Prostate gland (tissue), 2 donors: ENCODE measurements at regions not wholly inside any gene's neighbourhood (a gene's known extent, or its start where the extent isn't known, plus 50 kb on each side); places are given as distances from the start of the nearest gene placed in this dataset.
"Not testable (repeated sequence)": the region's sequence is repeated elsewhere in the genome, so short reads cannot be mapped to it uniquely, and the experiment has no call there.

Experiments
- DNase-seq: peaks from one replicate; pipeline ENCODE4 v3.0.0-alpha.2; 2019; ENCODE audit warnings: low spot score
- H3K27ac ChIP-seq, 2 donors: fragments of 200-600 bp; sonication (generic); 2 replicates each; pipeline ENCODE4 v1.5.1; 2017 to 2019
- H3K27me3 ChIP-seq: fragments of 200-600 bp; sonication (generic); replicated peaks from 2 replicates; pipeline ENCODE4 v1.5.1; 2019; ENCODE audit not compliant: insufficient read depth
- H3K36me3 ChIP-seq, 2 donors: fragments of 200-600 bp; sonication (generic); 1 replicate in 1 of 2; 2 replicates in 1 of 2; pipeline versions ENCODE4 v1.5.1 to v1.8.1; 2017 to 2019
- H3K4me1 ChIP-seq: fragments of 200-600 bp; sonication (generic); replicated peaks from 2 replicates; pipeline ENCODE4 v1.5.1; 2019
- H3K4me3 ChIP-seq, 2 donors: fragments of 200-600 bp; sonication (generic); 2 replicates each; pipeline ENCODE4 v1.5.1; 2017 to 2019
- H3K9me3 ChIP-seq: fragments of 200-600 bp; sonication (generic); 2 replicates; pipeline ENCODE4 v1.5.1; 2017
- POLR2A ChIP-seq: fragments of 450-650 bp; IDR thresholded peaks from one replicate; pipeline ENCODE4 v1.6.1; 2016; ENCODE audit warnings: antibody characterized with exemption, mild to moderate bottlenecking
- POLR2AphosphoS5 ChIP-seq: sonication (generic); formaldehyde crosslinking; IDR thresholded peaks from one replicate; pipeline ENCODE4 v1.6.1; 2017; ENCODE audit warnings: antibody characterized with exemption
- WGBS: methylation state at CpG from one replicate; pipeline ENCODE4 v1.1.5; 2018; 5-methylcytosine and 5-hydroxymethylcytosine counted together
- intact Hi-C: fragments of 100-400 bp; cut with DNase I; formaldehyde crosslinking; loops from one replicate; pipeline ENCODE4 v1.14.2; 2022
- TF ChIP-seq, protein P1 (sequence below), 4 experiments: fragments of 200-600 bp in 2 of 4; fragments of 450-650 bp in 2 of 4; sonication (generic) in 2 of 4; IDR thresholded peaks; 1 replicate in 3 of 4; 2 replicates in 1 of 4; pipeline ENCODE4 v1.5.1; 2016 to 2019; ENCODE audit warnings: antibody characterized with exemption in 4 of 4, mild to moderate bottlenecking in 2 of 4, moderate library complexity in 2 of 4

DNA sequence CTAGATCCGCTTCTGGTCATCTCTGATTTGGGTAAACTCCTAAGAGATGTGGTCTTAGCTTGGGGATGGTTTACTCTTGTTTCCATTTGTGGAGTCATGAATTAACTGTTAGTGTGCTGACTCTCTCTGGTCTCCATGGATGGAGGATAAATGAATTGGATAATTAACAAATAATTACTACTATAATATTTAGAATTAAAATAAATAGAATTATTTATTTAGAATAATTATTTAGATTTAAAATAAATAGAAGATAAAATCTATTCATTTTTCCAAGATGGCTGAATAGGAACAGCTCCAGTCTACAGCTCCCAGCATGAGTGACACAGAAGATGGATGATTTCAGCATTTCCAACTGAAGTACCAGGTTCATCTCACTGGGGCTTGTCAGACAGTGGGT, 1587.4 kb upstream of the AGA start:
- intact Hi-C loops = no loop called here
- H3K4me3 ChIP-seq = no peak overlapping the region
- no peaks in the 10 kb centered on the region for H3K36me3 ChIP-seq
- H3K4me1 ChIP-seq = no peaks in the 10 kb centered on the region
- WGBS = 83% methylated on average over 1 of the region's 1 CpG
- no peaks in the 10 kb centered on the region for H3K9me3 ChIP-seq
- DNase-seq = no peak
- H3K27ac ChIP-seq = no peak overlapping the region
- no peak for TF ChIP-seq POLR2AphosphoS5
- TF ChIP-seq, protein P1, sequence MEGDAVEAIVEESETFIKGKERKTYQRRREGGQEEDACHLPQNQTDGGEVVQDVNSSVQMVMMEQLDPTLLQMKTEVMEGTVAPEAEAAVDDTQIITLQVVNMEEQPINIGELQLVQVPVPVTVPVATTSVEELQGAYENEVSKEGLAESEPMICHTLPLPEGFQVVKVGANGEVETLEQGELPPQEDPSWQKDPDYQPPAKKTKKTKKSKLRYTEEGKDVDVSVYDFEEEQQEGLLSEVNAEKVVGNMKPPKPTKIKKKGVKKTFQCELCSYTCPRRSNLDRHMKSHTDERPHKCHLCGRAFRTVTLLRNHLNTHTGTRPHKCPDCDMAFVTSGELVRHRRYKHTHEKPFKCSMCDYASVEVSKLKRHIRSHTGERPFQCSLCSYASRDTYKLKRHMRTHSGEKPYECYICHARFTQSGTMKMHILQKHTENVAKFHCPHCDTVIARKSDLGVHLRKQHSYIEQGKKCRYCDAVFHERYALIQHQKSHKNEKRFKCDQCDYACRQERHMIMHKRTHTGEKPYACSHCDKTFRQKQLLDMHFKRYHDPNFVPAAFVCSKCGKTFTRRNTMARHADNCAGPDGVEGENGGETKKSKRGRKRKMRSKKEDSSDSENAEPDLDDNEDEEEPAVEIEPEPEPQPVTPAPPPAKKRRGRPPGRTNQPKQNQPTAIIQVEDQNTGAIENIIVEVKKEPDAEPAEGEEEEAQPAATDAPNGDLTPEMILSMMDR (IDR thresholded peaks at IDR 0.05) = no peak
- TF ChIP-seq POLR2A = no peak
- no peaks in the 10 kb centered on the region for H3K27me3 ChIP-seq

DNA sequence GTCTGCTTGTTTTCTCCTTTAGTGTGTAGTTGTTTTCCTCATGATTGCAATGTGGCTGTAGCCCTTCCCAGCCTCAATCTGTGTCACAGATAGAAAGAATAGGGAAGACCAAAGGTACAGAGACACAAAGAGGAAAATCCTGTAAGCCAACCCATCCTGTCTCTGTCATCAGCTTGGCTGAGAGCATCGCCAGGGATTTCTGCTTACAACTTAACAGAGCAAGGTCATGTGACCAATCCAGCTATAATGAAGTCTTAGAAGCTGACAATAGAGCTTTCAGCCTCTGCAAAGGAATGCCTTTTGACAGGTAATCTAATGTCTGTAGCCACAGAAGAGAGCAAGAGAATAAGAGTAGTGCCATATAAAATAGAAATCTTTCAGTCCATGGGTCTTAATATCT, 1598.0 kb upstream of the AGA start:
- Histone ChIP-seq H3K36me3 (no peaks in the 10 kb centered on the region), H3K4me1 (no peaks in the 10 kb centered on the region), H3K27me3 (no peaks in the 10 kb centered on the region), H3K27ac (no peak overlapping the region), H3K4me3 (no peak overlapping the region), H3K9me3 (no peaks in the 10 kb centered on the region)
- WGBS = 29% methylated on average over 1 of the region's 1 CpG
- no peak for DNase-seq
- TF ChIP-seq POLR2AphosphoS5 (no peak), POLR2A (no peak)
- TF ChIP-seq, protein P1 (IDR thresholded peaks at IDR 0.05) = no peak
- intact Hi-C loops = no loop called here

DNA sequence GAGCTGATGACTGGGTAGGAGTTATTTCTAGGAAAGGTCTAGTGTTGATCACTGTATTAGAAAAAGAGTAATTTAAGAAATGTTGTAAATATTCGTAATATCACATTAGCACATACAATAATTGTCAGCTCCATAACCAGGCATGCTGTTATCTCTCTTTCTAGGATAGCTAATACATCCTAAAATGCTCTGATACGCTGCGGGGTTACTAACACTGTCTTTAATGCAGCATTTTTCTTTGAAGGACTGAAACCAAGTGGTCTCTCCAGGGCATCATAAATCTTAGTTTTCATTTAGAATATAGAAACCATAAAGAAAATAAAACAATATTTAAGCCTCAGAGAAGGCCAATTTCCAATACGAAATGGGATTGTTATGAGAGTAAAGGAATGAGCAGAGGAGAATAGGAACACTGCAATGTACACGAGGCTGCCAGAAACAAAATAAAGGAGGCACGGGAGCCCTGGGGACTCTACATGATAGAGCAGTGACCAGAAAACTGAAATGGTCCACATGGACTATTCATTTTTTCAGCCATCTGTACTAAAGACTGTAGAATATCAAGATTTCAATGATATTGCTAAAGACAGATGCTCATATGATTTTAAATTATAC, 1606.7 kb upstream of the AGA start:
- no peak overlapping the region for H3K27ac ChIP-seq
- no peaks in the 10 kb centered on the region for H3K9me3 ChIP-seq
- no peaks in the 10 kb centered on the region for H3K4me1 ChIP-seq
- H3K36me3 ChIP-seq = no peaks in the 10 kb centered on the region
- H3K27me3 ChIP-seq = no peaks in the 10 kb centered on the region
- WGBS = 59% methylated on average over 6 of the region's 6 CpGs
- DNase-seq = no peak
- intact Hi-C loops = no loop called here
- TF ChIP-seq POLR2A (no peak), POLR2AphosphoS5 (no peak)
- TF ChIP-seq, protein P1 (IDR thresholded peaks at IDR 0.05) = no peak
- no peak overlapping the region for H3K4me3 ChIP-seq

DNA sequence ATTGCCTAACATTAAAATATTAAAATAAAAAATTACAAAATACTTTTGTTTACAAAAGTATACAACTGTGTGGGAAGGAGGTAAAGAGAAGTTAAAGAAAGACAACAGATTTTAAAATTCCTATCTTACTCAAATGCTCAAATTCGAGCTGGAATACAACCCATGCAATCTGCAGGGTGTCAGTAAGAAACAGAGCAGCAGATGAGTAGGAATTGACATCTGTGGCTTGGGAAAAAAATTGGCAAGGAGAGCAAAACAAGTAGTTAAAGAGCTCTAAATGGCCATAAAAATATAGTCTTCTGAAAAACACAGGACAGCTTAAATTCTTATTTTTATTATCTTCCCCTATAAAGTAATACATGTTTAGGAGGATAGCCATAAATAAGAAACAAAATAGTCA, 1609.0 kb upstream of the AGA start:
- TF ChIP-seq POLR2A (no peak), POLR2AphosphoS5 (no peak)
- TF ChIP-seq, protein P1 (IDR thresholded peaks at IDR 0.05) = no peak
- H3K4me1 ChIP-seq = no peaks in the 10 kb centered on the region
- no peaks in the 10 kb centered on the region for H3K36me3 ChIP-seq
- no peak overlapping the region for H3K4me3 ChIP-seq
- no peaks in the 10 kb centered on the region for H3K27me3 ChIP-seq
- no peak overlapping the region for H3K27ac ChIP-seq
- H3K9me3 ChIP-seq = no peaks in the 10 kb centered on the region
- intact Hi-C loops = no loop called here
- WGBS = 24% methylated on average over 1 of the region's 1 CpG
- DNase-seq = no peak

DNA sequence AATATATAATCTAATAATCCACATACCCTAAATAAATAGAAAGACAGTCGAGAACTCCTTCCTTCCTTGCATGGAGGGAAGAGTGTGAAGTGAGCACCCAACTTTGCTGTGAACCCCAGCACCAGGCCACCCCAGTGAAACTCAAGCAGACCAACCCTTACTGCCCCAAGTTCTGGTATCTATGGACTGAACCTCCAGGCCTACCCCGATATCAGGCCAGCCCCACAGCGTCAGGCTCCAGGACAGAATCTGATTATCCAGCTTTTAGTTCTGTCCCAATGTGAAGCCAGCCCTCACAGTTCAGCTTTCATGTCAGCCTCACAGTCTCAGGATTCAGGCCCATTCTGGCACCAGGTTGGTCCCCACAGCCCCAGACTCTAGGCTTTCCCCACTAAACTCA, 1617.2 kb upstream of the AGA start:
- intact Hi-C loops = no loop called here
- TF ChIP-seq, protein P1 (IDR thresholded peaks at IDR 0.05) = no peak
- TF ChIP-seq POLR2AphosphoS5 = no peak
- no peak for TF ChIP-seq POLR2A
- H3K4me1 ChIP-seq = no peaks in the 10 kb centered on the region
- H3K4me3 ChIP-seq = no peak overlapping the region
- no peaks in the 10 kb centered on the region for H3K27me3 ChIP-seq
- WGBS = 99% methylated on average over 3 of the region's 3 CpGs
- no peaks in the 10 kb centered on the region for H3K36me3 ChIP-seq
- H3K27ac ChIP-seq = no peak overlapping the region
- DNase-seq = no peak
- no peaks in the 10 kb centered on the region for H3K9me3 ChIP-seq

DNA sequence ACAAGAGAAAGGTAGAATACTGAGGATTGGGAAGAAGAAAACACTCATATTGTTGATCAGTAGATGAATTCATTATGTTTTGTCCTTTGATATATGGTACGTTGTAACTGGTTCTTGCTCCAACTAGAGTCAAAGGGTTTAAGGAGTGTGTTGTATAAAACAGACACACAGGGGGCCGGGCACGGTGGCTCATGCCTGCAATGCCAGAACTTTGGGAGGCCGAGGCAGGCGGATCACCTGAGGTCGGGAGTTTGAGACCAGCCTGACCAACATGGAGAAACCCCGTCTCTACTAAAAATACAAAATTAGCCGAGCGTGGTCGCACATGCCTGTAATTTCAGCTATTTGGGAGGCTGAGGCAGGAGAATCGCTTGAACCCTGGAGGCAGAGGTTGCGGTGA, 1624.0 kb upstream of the AGA start:
- intact Hi-C loops, H3K27me3 ChIP-seq, DNase-seq, H3K36me3 ChIP-seq, H3K4me1 ChIP-seq, H3K4me3 ChIP-seq, H3K9me3 ChIP-seq, H3K27ac ChIP-seq: not testable (repeated sequence)
- 90% methylated on average over 12 of the region's 12 CpGs for WGBS
